ENCODE measurements at regions not wholly inside any gene's neighbourhood (a gene's known extent, or its start where the extent isn't known, plus 50 kb on each side); places are given as distances from the start of the nearest gene placed in this dataset.
"Not testable (repeated sequence)": the region's sequence is repeated elsewhere in the genome, so short reads cannot be mapped to it uniquely, and the experiment has no call there.

- no peak for TF ChIP-seq CTCF (IDR thresholded peaks at IDR 0.05; ENCODE audit: low read depth, low read length)
- no peak overlapping the region for H3K4me3 ChIP-seq (ENCODE audit: low read depth, low read length)
These were observed 119.0 kb upstream of the EEF2KMT start for GRCh38 chr16:5216441-5217080.

- H3K4me3 ChIP-seq (ENCODE audit: low read depth, low read length) = no peak overlapping the region
- no peak for TF ChIP-seq CTCF (IDR thresholded peaks at IDR 0.05; ENCODE audit: low read depth, low read length)
These were observed 118.3 kb upstream of the EEF2KMT start for GRCh38 chr16:5215901-5216300.

GRCh38 chr16:5214466-5214865 lies 116.9 kb upstream of the EEF2KMT start:
- TF ChIP-seq CTCF (IDR thresholded peaks at IDR 0.05; ENCODE audit: low read depth, low read length) = no peak

GRCh38 chr16:5212501-5212900 lies 114.9 kb upstream of the EEF2KMT start:
- H3K4me3 ChIP-seq (ENCODE audit: low read depth, low read length) = not testable (repeated sequence)

More at GRCh38 chr16:5214466-5214865, 116.9 kb upstream of the EEF2KMT start:
- H3K4me3 ChIP-seq (ENCODE audit: low read depth, low read length) = no peak overlapping the region

DNA sequence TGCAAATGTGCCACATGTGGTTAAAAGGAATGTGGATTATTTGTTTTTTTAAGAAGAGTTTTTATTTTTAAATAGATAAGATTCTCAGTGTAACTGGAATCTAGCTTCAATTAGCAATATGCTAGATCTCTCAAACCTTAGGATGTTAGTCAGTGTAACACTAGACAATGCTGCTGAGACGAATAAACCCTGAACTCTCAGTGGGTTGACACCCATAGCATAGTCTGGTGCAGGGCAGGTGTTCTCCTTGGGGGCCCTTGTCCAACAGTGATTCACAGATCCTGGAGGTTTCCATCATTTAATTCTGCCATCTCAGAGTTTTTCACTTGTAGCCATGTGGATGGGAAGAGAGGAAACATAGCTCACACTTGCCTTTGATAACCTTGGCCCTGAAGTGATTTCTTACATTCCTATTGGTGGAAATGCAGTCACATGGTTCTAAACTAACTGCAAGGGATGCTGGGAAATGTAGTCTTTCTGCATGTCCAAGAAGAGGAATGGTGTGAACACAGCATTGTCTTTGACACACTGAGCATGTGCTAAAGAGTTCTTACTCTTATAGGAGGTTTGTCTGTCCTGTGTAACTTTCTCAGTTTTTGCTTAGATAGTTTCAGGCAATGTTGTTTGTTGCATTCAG lies 110.4 kb upstream of the EEF2KMT start:
- not testable (repeated sequence) for H3K4me3 ChIP-seq (ENCODE audit: low read depth, low read length)

- no peak overlapping the region for H3K4me3 ChIP-seq (ENCODE audit: low read depth, low read length)
- TF ChIP-seq CTCF (IDR thresholded peaks at IDR 0.05; ENCODE audit: low read depth, low read length) = no peak
These were observed 109.5 kb upstream of the EEF2KMT start for GRCh38 chr16:5207001-5207523.

DNA sequence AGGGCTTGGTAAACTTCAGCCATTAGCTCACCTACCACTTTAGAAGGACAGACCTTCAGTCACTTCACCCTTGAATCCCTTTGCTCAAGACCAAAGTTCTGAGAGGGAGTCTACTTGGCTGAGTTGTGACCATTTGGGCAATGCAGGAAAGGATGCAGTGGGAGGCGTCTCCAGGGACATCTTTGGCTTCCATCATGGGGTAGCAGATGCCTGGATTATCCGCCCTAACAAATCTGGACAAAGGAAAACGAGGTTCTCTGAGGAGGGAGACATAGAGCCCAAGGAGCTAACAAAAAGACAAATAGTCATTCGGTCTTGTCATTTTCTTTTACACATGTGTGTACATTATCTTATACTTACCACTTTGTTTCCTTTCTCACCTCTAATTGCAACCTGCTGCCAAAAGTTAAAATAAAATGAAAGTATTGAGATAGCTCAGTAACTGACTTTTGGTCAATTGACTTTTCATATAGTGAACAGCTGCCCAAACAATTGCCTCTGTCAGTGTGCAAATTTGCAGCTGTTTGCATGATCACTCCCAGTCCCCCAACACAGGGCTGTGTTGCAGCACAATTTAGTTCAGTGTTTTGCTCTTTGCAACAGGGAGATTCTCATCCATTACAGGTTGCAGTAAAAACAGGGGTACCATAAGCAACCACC lies 108.9 kb upstream of the EEF2KMT start:
- TF ChIP-seq CTCF (IDR thresholded peaks at IDR 0.05; ENCODE audit: low read depth, low read length) = no peak
- no peak overlapping the region for H3K4me3 ChIP-seq (ENCODE audit: low read depth, low read length)

- no peak overlapping the region for H3K4me3 ChIP-seq (ENCODE audit: low read depth, low read length)
- no peak for TF ChIP-seq CTCF (IDR thresholded peaks at IDR 0.05; ENCODE audit: low read depth, low read length)
These were observed 107.9 kb upstream of the EEF2KMT start for GRCh38 chr16:5205361-5206040.

GRCh38 chr16:5203675-5204074 lies 106.1 kb upstream of the EEF2KMT start:
- not testable (repeated sequence) for H3K4me3 ChIP-seq (ENCODE audit: low read depth, low read length)

Data from WI38 (cell line).